ENCODE measurements at regions not wholly inside any gene's neighbourhood (a gene's known extent, or its start where the extent isn't known, plus 50 kb on each side); places are given as distances from the start of the nearest gene placed in this dataset.

DNA sequence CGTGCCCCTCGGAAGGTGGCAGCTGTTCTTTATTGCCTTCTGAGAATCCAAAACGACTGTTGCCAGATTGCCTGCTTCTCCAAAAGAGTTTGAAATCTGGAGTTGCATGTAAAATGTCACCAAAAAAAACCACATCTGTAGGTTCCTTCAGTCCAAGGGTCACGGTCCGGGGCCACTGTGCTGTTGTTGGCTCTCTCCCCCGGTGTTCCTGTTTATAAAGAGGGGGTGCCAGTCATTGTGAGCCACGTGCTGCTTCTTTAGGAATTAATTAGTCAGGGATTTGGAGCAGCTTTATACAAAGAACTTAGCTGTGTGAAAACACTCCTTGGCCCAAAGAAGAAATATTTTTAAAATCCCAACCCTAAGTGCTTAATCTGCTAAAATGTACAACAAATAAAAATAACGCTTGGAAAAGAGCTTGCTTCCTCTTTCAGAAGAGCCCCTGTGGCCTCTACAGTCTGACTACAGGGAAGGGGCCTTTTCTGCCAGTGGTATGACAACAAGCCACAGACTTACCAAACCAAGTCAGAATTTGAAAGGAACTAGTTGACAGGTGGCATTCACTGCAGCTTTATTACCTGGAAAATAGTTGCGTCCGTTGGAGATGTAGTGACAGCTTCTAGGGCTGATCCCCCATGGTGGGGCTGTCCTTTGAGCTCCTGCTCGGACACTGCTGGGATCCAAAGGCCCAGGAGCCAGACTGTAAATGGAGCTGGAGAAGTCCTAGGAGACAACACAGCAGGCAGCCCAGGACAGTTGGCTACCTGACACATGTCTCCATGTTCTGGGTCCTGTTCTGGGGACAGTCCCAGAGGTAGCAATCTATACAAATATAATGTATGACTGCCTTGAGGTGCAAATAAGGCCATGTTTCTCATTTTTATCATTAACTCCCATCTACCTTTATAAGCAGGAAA is 84.5 kb upstream of the SLC1A4 start:
- H3K27ac ChIP-seq, result no peak overlapping the region
- no peak for DNase-seq
- no peak overlapping the region for H3K4me3 ChIP-seq
- TF ChIP-seq, protein P1, sequence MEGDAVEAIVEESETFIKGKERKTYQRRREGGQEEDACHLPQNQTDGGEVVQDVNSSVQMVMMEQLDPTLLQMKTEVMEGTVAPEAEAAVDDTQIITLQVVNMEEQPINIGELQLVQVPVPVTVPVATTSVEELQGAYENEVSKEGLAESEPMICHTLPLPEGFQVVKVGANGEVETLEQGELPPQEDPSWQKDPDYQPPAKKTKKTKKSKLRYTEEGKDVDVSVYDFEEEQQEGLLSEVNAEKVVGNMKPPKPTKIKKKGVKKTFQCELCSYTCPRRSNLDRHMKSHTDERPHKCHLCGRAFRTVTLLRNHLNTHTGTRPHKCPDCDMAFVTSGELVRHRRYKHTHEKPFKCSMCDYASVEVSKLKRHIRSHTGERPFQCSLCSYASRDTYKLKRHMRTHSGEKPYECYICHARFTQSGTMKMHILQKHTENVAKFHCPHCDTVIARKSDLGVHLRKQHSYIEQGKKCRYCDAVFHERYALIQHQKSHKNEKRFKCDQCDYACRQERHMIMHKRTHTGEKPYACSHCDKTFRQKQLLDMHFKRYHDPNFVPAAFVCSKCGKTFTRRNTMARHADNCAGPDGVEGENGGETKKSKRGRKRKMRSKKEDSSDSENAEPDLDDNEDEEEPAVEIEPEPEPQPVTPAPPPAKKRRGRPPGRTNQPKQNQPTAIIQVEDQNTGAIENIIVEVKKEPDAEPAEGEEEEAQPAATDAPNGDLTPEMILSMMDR (IDR thresholded peaks at IDR 0.05), result no peak
- TF ChIP-seq POLR2A (IDR thresholded peaks at IDR 0.05), result no peak
- H3K9me3 ChIP-seq, result no peaks in the 10 kb centered on the region
- no peaks in the 10 kb centered on the region for H3K27me3 ChIP-seq
- H3K4me1 ChIP-seq, result peaks cover 0 to 17% (median 0%) of the 10 kb centered on the region in 4 donors
- no peaks in the 10 kb centered on the region for H3K36me3 ChIP-seq

DNA sequence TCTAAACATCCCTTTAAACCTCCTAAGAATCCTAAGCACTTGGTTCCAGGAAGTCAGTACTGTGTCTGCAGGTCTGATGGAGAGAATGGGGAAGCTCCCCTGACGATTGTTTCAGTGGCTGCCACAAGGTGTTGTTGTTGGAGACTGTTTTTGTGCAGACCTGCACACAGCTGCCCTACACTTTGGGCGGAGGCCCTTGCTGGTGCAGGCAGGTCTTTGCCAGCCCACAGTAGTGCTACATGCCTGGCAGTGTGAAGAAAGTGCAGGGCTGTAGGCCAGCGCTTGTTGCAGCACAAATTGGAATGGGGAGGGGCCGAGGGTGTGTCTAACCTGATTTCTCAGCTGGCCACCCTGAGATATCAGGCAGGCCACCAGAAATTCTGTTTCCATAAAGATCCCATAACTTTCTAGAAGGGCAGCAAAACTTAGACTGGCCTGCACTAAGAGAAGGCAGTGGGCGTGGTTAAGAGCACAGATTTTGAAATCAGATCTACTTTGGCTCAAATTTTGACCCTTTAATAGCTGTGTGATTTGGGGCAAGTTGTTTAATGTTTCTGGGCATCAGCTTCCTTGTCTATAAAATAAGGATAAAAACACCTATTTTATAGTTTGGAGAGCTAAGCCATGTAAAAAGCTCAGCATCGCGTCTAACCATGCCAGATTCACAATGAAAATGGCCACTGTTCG is 83.7 kb upstream of the SLC1A4 start:
- no peak for DNase-seq
- H3K4me1 ChIP-seq, result peaks cover 0 to 17% (median 0%) of the 10 kb centered on the region in 4 donors
- no peaks in the 10 kb centered on the region for H3K36me3 ChIP-seq
- TF ChIP-seq POLR2A (IDR thresholded peaks at IDR 0.05), result no peak
- TF ChIP-seq, protein P1 (IDR thresholded peaks at IDR 0.05), result no peak
- no peaks in the 10 kb centered on the region for H3K9me3 ChIP-seq
- H3K4me3 ChIP-seq, result no peak overlapping the region
- H3K27me3 ChIP-seq, result no peaks in the 10 kb centered on the region
- H3K27ac ChIP-seq, result no peak overlapping the region

DNA sequence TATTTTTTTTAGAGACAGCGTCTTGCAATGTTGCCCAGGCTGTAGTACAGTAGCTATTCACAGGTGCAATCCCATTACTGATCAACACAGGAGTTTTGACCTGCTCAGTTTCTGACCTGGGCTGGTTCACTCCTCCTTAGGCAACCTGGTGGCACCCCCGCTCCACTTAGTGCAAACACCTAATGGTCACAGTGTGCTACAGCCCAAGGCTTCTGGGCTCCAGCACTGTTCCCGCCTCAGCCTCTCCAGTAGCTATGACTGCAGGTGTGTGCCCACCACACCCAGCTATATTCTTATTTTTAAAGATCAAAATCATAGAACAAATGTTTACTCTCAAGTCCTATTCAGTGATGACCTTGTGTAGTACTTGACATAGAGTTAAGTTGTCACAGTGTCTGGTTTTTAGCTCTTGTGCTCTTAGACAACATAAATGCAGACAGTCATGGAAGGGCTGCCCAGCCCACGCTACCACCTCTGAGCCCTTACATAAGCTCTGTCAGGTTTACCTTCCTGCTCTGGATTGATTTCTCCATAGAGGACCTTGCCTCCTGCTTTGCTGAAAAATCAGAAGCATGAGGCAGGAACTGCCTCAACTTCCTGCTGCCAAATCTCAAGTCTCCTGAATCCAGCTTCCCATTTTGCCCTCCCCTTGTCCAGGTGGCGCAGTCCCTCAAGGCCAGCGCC is 82.2 kb upstream of the SLC1A4 start:
- DNase-seq, result no peak
- TF ChIP-seq, protein P1 (IDR thresholded peaks at IDR 0.05), result no peak
- TF ChIP-seq POLR2A (IDR thresholded peaks at IDR 0.05), result no peak
- Histone ChIP-seq H3K4me1 (peaks cover 0 to 17% (median 0%) of the 10 kb centered on the region in 4 donors), H3K9me3 (no peaks in the 10 kb centered on the region), H3K27ac (no peak overlapping the region), H3K27me3 (no peaks in the 10 kb centered on the region), H3K4me3 (no peak overlapping the region), H3K36me3 (no peaks in the 10 kb centered on the region)

DNA sequence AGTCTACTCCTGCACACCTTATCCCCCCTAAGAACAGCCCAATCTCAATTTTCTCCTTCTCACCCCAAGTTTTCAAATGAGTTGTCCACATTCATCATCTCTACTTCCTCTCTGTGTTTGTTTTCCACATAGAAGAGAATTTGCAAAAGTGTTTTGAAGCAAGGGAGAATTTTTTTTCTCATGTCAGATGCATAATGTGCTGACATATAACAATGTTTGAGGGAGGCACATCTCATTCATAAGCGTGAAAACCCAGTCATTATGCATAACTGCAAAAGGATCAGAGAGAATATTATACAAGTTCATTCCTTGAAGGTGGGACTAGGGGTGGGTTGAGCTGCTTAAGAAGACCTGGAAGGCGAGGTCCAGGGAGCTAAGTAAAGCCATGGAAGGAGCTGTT is 80.8 kb upstream of the SLC1A4 start:
- H3K4me3 ChIP-seq, result no peak overlapping the region
- no peak for DNase-seq
- H3K9me3 ChIP-seq, result no peaks in the 10 kb centered on the region
- no peak overlapping the region for H3K27ac ChIP-seq
- H3K36me3 ChIP-seq, result no peaks in the 10 kb centered on the region
- no peaks in the 10 kb centered on the region for H3K27me3 ChIP-seq
- peaks cover 0 to 17% (median 0%) of the 10 kb centered on the region in 4 donors for H3K4me1 ChIP-seq
- TF ChIP-seq, protein P1 (IDR thresholded peaks at IDR 0.05), result no peak
- no peak for TF ChIP-seq POLR2A (IDR thresholded peaks at IDR 0.05)

DNA sequence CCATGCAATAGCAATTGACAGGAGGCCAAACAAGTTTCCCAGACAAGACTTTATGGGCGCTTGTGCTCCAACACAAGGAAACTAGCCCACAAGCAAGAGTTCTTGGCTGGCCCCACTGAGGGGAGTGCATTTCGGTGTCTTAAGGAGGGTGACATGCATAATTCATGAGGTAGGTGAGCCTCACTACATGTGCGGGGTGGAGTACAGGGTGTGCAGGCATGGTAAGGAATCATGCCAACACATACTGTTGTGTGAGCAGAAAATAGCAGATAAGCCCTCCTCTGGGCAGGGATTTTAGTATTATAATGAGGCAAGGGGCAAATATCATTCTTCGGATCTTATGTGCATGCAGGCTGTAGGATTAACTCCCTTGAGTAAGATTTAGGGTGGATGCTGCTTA is 78.7 kb upstream of the SLC1A4 start:
- no peaks in the 10 kb centered on the region for H3K27me3 ChIP-seq
- no peaks in the 10 kb centered on the region for H3K36me3 ChIP-seq
- H3K27ac ChIP-seq, result no peak overlapping the region
- no peaks in the 10 kb centered on the region for H3K4me1 ChIP-seq
- H3K4me3 ChIP-seq, result no peak overlapping the region
- no peak for TF ChIP-seq POLR2A (IDR thresholded peaks at IDR 0.05)
- TF ChIP-seq, protein P1 (IDR thresholded peaks at IDR 0.05), result no peak
- H3K9me3 ChIP-seq, result no peaks in the 10 kb centered on the region
- DNase-seq, result no peak
